ENCODE measurements at regions not wholly inside any gene's neighbourhood (a gene's known extent, or its start where the extent isn't known, plus 50 kb on each side); places are given as distances from the start of the nearest gene placed in this dataset.
A peak's percentile ranks its signal among the peaks of the same experiment; 100 is the strongest.

GRCh38 chr2:215851082-215851481 is 162.3 kb downstream of the MREG start:
- H3K9ac ChIP-seq (ENCODE audit: low read depth in 1 of 2, low read length in 2 of 2): no peak overlapping the region
- no peak overlapping the region for H3K4me3 ChIP-seq (ENCODE audit: low read depth in 1 of 3, low read length in 3 of 3)
- WGBS: 78% methylated on average over 2 of the region's 2 CpGs
- no peaks in the 10 kb centered on the region for H3K36me3 ChIP-seq (ENCODE audit: control insufficient read depth in 4 of 4, insufficient read depth in 3 of 4, low read depth in 1 of 4, low read length in 3 of 4)
- H3K4me1 ChIP-seq (ENCODE audit: control insufficient read depth in 4 of 4, insufficient read depth in 4 of 4, low read length in 3 of 4): no peaks in the 10 kb centered on the region
- DNase-seq (ENCODE audit: low spot score): no peak
- no peak overlapping the region for H3K27ac ChIP-seq (ENCODE audit: low read depth in 1 of 2, low read length in 2 of 2)
- H3K9me3 ChIP-seq (ENCODE audit: control insufficient read depth in 4 of 4, low read length in 3 of 4): peaks cover 0 to 2% (median 0%) of the 10 kb centered on the region in 4 donors
- H3K27me3 ChIP-seq (ENCODE audit: control insufficient read depth in 4 of 4, insufficient read depth in 4 of 4, low read length in 3 of 4): no peaks in the 10 kb centered on the region
- TF ChIP-seq, protein P1, sequence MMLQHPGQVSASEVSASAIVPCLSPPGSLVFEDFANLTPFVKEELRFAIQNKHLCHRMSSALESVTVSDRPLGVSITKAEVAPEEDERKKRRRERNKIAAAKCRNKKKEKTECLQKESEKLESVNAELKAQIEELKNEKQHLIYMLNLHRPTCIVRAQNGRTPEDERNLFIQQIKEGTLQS (IDR thresholded peaks at IDR 0.05): no peak
- TF ChIP-seq YY1 (IDR thresholded peaks at IDR 0.05) (no peak), CTCF (IDR thresholded peaks at IDR 0.05; ENCODE audit: low read depth, low read length, missing input control) (no peak)

DNA sequence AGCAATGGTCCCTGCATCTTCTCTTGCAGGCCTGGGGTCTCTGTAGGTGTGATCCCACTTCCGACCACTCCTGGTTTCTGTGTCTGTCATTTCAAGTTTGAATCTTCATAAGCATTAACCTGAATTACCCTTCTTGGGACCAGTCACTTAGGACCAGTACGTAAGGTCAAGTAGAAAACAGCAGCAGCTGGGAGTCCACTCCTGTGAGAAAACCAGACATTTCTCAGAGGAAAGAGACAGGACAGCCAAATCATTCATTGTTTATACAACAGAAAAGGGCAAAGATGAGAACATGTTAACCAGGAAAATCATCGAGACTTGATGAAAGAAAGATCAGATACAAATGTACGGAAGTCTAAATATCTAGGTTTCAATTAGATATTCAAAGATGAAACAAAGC is 163.0 kb downstream of the MREG start:
- Histone ChIP-seq H3K4me1 (ENCODE audit: control insufficient read depth in 4 of 4, insufficient read depth in 4 of 4, low read length in 3 of 4) (no peaks in the 10 kb centered on the region), H3K9ac (ENCODE audit: low read depth in 1 of 2, low read length in 2 of 2) (no peak overlapping the region), H3K9me3 (ENCODE audit: control insufficient read depth in 4 of 4, low read length in 3 of 4) (peaks cover 0 to 2% (median 0%) of the 10 kb centered on the region in 4 donors), H3K27ac (ENCODE audit: low read depth in 1 of 2, low read length in 2 of 2) (no peak overlapping the region), H3K36me3 (ENCODE audit: control insufficient read depth in 4 of 4, insufficient read depth in 3 of 4, low read depth in 1 of 4, low read length in 3 of 4) (no peaks in the 10 kb centered on the region), H3K4me3 (ENCODE audit: low read depth in 1 of 3, low read length in 3 of 3) (no peak overlapping the region), H3K27me3 (ENCODE audit: control insufficient read depth in 4 of 4, insufficient read depth in 4 of 4, low read length in 3 of 4) (no peaks in the 10 kb centered on the region)
- no peak for TF ChIP-seq NR2F2 (IDR thresholded peaks at IDR 0.05)
- TF ChIP-seq RXRA (IDR thresholded peaks at IDR 0.05): no peak
- WGBS: 85% methylated on average over 4 of the region's 4 CpGs
- no peak for DNase-seq (ENCODE audit: low spot score)

DNA sequence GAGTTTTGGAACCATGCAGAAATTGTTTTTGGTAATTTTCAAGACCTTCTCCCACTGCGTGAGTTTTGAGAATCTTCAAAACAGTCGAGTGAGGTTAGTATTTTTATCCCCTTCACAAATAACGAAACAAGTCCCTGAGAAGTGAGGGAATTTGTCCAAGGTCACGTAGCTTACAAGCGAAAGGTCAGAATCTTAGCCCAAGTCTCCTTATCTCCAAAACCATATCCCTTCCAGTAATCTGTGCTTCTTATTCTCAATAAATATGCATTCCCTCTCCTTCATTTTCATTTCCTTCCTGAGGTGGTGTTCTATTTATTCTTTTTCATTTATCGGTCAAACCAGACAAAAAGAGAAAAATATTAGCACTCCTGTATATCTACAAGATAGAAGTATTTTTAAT is 163.6 kb downstream of the MREG start:
- Histone ChIP-seq H3K27ac (ENCODE audit: low read depth in 1 of 2, low read length in 2 of 2) (no peak overlapping the region), H3K27me3 (ENCODE audit: control insufficient read depth in 4 of 4, insufficient read depth in 4 of 4, low read length in 3 of 4) (no peaks in the 10 kb centered on the region), H3K4me1 (ENCODE audit: control insufficient read depth in 4 of 4, insufficient read depth in 4 of 4, low read length in 3 of 4) (no peaks in the 10 kb centered on the region), H3K4me3 (ENCODE audit: low read depth in 1 of 3, low read length in 3 of 3) (no peak overlapping the region), H3K9ac (ENCODE audit: low read depth in 1 of 2, low read length in 2 of 2) (no peak overlapping the region), H3K36me3 (ENCODE audit: control insufficient read depth in 4 of 4, insufficient read depth in 3 of 4, low read depth in 1 of 4, low read length in 3 of 4) (no peaks in the 10 kb centered on the region), H3K9me3 (ENCODE audit: control insufficient read depth in 4 of 4, low read length in 3 of 4) (peaks cover 0 to 2% (median 0%) of the 10 kb centered on the region in 4 donors)
- no peak for DNase-seq (ENCODE audit: low spot score)
- TF ChIP-seq NR2F2 (IDR thresholded peaks at IDR 0.05) (peak; percentile 78), SP1 (IDR thresholded peaks at IDR 0.05) (no peak)
- 82% methylated on average over 6 of the region's 6 CpGs for WGBS

- TF ChIP-seq HNF4G (IDR thresholded peaks at IDR 0.05) (no peak), GABPA (IDR thresholded peaks at IDR 0.05 in 1 of 2, conservative IDR thresholded peaks at IDR 0.05 in 1 of 2) (no peak), FOXA1 (IDR thresholded peaks at IDR 0.05) (no peak), JUND (IDR thresholded peaks at IDR 0.05) (no peak), RAD21 (IDR thresholded peaks at IDR 0.05) (no peak), TAF1 (conservative IDR thresholded peaks at IDR 0.05) (no peak)
- TF ChIP-seq, protein P2, sequence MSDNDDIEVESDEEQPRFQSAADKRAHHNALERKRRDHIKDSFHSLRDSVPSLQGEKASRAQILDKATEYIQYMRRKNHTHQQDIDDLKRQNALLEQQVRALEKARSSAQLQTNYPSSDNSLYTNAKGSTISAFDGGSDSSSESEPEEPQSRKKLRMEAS (IDR thresholded peaks at IDR 0.05): no peak
- TF ChIP-seq, protein P3, sequence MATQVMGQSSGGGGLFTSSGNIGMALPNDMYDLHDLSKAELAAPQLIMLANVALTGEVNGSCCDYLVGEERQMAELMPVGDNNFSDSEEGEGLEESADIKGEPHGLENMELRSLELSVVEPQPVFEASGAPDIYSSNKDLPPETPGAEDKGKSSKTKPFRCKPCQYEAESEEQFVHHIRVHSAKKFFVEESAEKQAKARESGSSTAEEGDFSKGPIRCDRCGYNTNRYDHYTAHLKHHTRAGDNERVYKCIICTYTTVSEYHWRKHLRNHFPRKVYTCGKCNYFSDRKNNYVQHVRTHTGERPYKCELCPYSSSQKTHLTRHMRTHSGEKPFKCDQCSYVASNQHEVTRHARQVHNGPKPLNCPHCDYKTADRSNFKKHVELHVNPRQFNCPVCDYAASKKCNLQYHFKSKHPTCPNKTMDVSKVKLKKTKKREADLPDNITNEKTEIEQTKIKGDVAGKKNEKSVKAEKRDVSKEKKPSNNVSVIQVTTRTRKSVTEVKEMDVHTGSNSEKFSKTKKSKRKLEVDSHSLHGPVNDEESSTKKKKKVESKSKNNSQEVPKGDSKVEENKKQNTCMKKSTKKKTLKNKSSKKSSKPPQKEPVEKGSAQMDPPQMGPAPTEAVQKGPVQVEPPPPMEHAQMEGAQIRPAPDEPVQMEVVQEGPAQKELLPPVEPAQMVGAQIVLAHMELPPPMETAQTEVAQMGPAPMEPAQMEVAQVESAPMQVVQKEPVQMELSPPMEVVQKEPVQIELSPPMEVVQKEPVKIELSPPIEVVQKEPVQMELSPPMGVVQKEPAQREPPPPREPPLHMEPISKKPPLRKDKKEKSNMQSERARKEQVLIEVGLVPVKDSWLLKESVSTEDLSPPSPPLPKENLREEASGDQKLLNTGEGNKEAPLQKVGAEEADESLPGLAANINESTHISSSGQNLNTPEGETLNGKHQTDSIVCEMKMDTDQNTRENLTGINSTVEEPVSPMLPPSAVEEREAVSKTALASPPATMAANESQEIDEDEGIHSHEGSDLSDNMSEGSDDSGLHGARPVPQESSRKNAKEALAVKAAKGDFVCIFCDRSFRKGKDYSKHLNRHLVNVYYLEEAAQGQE (IDR thresholded peaks at IDR 0.05): no peak
- TF ChIP-seq, protein P1 (IDR thresholded peaks at IDR 0.05): no peak
- no peak for DNase-seq (ENCODE audit: low spot score)
- no peaks in the 10 kb centered on the region for H3K36me3 ChIP-seq (ENCODE audit: control insufficient read depth in 4 of 4, insufficient read depth in 3 of 4, low read depth in 1 of 4, low read length in 3 of 4)
- H3K27me3 ChIP-seq (ENCODE audit: control insufficient read depth in 4 of 4, insufficient read depth in 4 of 4, low read length in 3 of 4): no peaks in the 10 kb centered on the region
- H3K27ac ChIP-seq (ENCODE audit: low read depth in 1 of 2, low read length in 2 of 2): no peak overlapping the region
- H3K4me3 ChIP-seq (ENCODE audit: low read depth in 1 of 3, low read length in 3 of 3): no peak overlapping the region
- H3K9me3 ChIP-seq (ENCODE audit: control insufficient read depth in 4 of 4, low read length in 3 of 4): peaks cover 0 to 2% (median 0%) of the 10 kb centered on the region in 4 donors
- WGBS: 95% methylated on average over 2 of the region's 2 CpGs
- no peak overlapping the region for H3K9ac ChIP-seq (ENCODE audit: low read depth in 1 of 2, low read length in 2 of 2)
- H3K4me1 ChIP-seq (ENCODE audit: control insufficient read depth in 4 of 4, insufficient read depth in 4 of 4, low read length in 3 of 4): no peaks in the 10 kb centered on the region
These were observed 164.7 kb downstream of the MREG start for GRCh38 chr2:215848698-215849097.

Measured in liver (tissue), 8 donors.